Endothelial cell of umbilical vein (primary cell): ENCODE measurements at regions not wholly inside any gene's neighbourhood (a gene's known extent, or its start where the extent isn't known, plus 50 kb on each side); places are given as distances from the start of the nearest gene placed in this dataset.

Experiments used
- EZH2 ChIP-seq: IDR thresholded peaks from 2 replicates; pipeline ENCODE4 v1.6.1; 2012; ENCODE audit warnings: borderline replicate concordance, low read depth, mild to moderate bottlenecking, moderate library complexity, low read length, inconsistent platforms; ENCODE audit not compliant: severe bottlenecking
- FOS ChIP-seq: IDR thresholded peaks from 2 replicates; pipeline ENCODE4 v1.6.1; 2011; ENCODE audit warnings: mild to moderate bottlenecking, low read length, moderate library complexity, borderline replicate concordance; ENCODE audit not compliant: insufficient read depth
- MYC ChIP-seq: IDR thresholded peaks from one replicate; pipeline ENCODE4 v1.6.1; 2011; ENCODE audit warnings: mild to moderate bottlenecking, low read depth, low read length
- POLR2A ChIP-seq: IDR thresholded peaks from 2 replicates; pipeline ENCODE4 v1.6.1; 2012; ENCODE audit warnings: low read depth, mild to moderate bottlenecking, control low read depth, low read length
- POLR2AphosphoS5 ChIP-seq: IDR thresholded peaks from 2 replicates; pipeline ENCODE4 v1.6.1; 2012; ENCODE audit warnings: low read depth, mild to moderate bottlenecking, control low read depth, low read length, moderate library complexity; ENCODE audit not compliant: insufficient read depth
- TF ChIP-seq, protein P1 (sequence below), 2 donors: IDR thresholded peaks; 1 replicate in 1 of 2; 2 replicates in 1 of 2; pipeline ENCODE4 v1.5.1; 2011; ENCODE audit warnings: low read length in 2 of 2, mild to moderate bottlenecking in 2 of 2, moderate library complexity in 2 of 2, control low read depth in 1 of 2, inconsistent platforms in 1 of 2, low read depth in 1 of 2; ENCODE audit not compliant: insufficient read depth in 1 of 2; ENCODE audit errors: extremely low read depth in 1 of 2

DNA sequence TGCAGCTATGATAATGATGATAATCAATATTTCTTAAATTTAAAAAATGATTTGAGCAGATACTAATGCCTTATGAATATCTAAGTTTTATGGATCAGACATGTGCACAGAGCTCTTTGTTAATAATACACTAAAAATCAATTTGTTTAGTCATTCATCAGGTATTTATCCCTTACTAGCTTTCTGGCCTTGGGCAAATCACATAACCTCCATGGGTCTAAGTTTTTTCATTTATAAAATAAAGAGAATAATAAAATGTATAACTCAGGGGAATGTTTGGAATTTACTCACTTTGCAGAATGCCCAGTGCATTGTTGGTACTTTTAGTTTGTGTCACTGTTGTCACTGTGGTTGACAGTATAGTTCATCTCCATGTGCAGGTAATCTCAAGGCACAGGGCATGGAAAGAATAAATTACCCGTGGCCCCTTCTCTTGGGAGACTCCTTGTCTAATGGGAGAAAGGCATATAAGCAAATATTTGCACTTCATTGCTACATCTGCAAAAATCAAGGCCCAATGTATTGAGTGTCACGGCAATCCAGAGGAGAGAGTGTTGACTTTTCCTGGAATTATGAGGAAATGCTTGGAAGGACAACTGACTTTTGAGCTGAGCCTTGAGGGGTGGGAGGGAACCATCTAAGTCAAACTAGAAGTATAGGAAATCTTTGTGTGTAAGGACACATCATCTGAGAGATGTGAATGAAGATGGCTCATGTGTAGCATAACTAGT lies 64.7 kb upstream of the CTTNBP2 start:
- TF ChIP-seq, protein P1, sequence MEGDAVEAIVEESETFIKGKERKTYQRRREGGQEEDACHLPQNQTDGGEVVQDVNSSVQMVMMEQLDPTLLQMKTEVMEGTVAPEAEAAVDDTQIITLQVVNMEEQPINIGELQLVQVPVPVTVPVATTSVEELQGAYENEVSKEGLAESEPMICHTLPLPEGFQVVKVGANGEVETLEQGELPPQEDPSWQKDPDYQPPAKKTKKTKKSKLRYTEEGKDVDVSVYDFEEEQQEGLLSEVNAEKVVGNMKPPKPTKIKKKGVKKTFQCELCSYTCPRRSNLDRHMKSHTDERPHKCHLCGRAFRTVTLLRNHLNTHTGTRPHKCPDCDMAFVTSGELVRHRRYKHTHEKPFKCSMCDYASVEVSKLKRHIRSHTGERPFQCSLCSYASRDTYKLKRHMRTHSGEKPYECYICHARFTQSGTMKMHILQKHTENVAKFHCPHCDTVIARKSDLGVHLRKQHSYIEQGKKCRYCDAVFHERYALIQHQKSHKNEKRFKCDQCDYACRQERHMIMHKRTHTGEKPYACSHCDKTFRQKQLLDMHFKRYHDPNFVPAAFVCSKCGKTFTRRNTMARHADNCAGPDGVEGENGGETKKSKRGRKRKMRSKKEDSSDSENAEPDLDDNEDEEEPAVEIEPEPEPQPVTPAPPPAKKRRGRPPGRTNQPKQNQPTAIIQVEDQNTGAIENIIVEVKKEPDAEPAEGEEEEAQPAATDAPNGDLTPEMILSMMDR (IDR thresholded peaks at IDR 0.05; ENCODE audit: extremely low read depth in 1 of 2, insufficient read depth in 1 of 2, low read depth in 1 of 2, low read length in 2 of 2) = no peak
- TF ChIP-seq POLR2AphosphoS5 (no peak), FOS (no peak), POLR2A (no peak), EZH2 (no peak), MYC (no peak)
